Adrenal gland (tissue), 5 donors: ENCODE measurements at regions not wholly inside any gene's neighbourhood (a gene's known extent, or its start where the extent isn't known, plus 50 kb on each side); places are given as distances from the start of the nearest gene placed in this dataset.

Experiments
- POLR2A ChIP-seq, 2 donors: fragments of 450-650 bp; IDR thresholded peaks; one replicate each; pipeline ENCODE4 v1.6.1; 2017; ENCODE audit warnings: antibody characterized with exemption in 2 of 2, mild to moderate bottlenecking in 2 of 2, moderate library complexity in 1 of 2
- TF ChIP-seq, protein P1 (sequence below), 6 experiments: fragments of 450-650 bp in 4 of 6; fragments of 200-600 bp in 2 of 6; sonication (generic) in 1 of 6; IDR thresholded peaks; 1 replicate in 5 of 6; 2 replicates in 1 of 6; pipeline versions ENCODE4 v1.5.1 to v1.8.0; 2016 to 2021; ENCODE audit warnings: antibody characterized with exemption in 6 of 6, mild to moderate bottlenecking in 2 of 6, moderate library complexity in 1 of 6
- donor health status: DM: no; HTN: no; CAD: no.

DNA sequence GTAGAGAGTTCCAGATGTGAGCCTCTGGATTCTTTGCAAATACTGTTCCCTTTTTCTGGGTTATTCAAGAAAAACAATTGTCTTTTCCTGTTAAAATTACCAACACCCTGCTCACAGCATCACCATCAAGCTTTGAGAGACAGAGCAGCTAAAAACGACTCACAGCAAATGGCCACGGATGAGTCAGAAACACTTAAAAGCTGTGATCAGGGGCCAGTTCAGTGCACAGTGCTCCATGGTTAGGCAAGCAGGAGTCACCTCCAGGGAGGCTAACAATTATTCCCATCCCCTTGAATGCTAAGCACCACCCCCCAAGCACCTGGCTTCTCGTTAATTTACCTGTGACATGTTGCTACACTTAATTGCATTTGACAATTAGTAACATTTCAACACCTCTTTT, 128.4 kb upstream of the CAMK1G start:
- TF ChIP-seq, protein P1, sequence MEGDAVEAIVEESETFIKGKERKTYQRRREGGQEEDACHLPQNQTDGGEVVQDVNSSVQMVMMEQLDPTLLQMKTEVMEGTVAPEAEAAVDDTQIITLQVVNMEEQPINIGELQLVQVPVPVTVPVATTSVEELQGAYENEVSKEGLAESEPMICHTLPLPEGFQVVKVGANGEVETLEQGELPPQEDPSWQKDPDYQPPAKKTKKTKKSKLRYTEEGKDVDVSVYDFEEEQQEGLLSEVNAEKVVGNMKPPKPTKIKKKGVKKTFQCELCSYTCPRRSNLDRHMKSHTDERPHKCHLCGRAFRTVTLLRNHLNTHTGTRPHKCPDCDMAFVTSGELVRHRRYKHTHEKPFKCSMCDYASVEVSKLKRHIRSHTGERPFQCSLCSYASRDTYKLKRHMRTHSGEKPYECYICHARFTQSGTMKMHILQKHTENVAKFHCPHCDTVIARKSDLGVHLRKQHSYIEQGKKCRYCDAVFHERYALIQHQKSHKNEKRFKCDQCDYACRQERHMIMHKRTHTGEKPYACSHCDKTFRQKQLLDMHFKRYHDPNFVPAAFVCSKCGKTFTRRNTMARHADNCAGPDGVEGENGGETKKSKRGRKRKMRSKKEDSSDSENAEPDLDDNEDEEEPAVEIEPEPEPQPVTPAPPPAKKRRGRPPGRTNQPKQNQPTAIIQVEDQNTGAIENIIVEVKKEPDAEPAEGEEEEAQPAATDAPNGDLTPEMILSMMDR (IDR thresholded peaks at IDR 0.05), result no peak
- no peak for TF ChIP-seq POLR2A (IDR thresholded peaks at IDR 0.05)
